HUDEP-2 (cell line): ENCODE measurements at regions not wholly inside any gene's neighbourhood (a gene's known extent, or its start where the extent isn't known, plus 50 kb on each side); places are given as distances from the start of the nearest gene placed in this dataset.
"Not testable (repeated sequence)": the region's sequence is repeated elsewhere in the genome, so short reads cannot be mapped to it uniquely, and the experiment has no call there.

Experiments
- DNase-seq, 76 experiments: peaks; one replicate each; lab custom pipeline; 2025; ENCODE audit not compliant: unreplicated experiment in 76 of 76; lab: John Stamatoyannopoulos, UW

DNA sequence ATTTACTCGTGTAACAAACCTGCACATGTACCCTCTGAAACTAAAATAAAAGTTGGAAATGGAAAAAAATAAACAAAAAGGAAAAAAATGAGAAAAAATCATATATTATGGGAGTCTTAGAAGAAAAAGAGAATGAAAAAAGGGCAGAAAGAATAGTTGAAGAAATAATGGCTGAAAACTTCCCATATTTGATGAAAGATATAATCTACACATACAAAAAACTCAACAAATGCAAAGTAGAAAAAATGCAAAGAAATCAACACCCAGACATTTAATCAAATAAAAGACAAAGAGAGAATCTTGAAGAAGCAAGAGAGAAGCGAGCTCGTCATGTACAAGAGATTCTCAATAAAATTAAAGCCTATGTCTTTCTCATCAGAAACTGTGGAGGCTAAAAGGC is 73.8 kb downstream of the SLC25A46 start:
- DNase-seq = no peak

DNA sequence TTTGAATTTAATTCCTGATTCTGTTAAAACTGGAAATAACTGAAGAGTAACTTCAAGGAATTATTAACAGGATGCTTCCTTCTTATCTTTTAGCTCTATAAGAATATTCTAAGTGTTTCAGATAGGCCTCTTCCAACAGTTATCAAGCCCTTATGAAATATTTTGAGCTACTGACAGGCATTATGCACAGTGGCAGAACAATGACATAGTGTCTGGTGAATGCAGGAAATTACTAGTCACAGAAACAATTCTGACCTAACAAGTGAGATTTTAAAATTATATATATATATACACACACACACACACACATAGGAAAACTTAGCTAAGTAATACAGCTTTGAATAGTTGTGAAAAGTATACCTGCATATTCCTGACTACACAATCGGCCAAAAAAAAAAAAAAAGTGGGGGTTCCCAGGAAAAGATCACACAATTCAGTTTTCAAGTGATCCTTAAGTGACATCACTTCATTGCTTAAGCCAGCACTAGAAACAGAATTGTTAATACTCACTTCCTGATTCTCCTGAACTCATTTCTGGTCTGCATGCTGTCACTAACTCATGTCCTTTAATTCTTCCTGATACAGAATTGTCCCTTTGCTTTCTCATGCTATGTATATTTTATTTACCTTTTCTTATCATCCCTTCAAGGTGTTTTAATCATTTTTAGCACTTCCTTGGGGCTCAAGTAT is 77.3 kb downstream of the SLC25A46 start:
- DNase-seq = no peak

DNA sequence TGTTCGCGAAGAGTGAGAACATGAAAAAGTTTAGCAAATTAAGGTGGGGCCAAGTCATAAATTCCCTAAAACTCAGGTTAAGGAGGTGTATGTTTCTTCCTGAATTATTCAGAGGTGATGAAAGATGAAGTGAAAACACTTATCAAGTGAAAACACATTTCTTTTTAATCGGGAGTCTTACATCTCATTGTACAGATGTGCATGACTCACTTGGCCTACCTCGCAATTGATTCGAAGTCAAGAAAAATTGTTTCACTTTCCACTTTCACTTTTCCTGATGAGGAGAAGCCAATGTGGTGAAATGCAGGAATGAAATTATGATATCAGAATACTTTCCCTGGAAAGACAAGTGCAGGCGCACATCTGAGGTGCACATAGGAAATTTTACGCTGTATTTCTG is 78.7 kb downstream of the SLC25A46 start:
- DNase-seq = peak in 6 of 76 experiments; percentile 3 to 50 (median 17)

DNA sequence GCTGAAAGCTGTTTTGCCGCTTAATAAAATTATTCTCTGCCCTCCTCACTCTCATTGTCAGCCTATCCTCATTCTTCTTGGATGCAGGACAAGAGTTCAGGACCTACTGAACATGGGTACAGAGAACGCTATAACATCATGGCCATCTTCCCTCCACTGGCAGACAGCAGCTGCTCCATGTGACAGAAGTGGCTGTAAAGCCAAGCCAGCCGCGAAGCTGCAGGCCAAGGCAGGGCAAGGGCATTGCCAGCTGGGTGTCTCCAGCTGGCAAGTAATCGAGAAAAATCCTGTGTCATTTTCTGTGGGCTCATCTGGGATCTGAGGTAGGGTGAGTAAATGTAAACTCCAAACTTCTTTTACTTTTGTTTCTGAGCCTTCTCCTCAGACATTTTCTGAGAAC is 84.8 kb downstream of the SLC25A46 start:
- no peak for DNase-seq

DNA sequence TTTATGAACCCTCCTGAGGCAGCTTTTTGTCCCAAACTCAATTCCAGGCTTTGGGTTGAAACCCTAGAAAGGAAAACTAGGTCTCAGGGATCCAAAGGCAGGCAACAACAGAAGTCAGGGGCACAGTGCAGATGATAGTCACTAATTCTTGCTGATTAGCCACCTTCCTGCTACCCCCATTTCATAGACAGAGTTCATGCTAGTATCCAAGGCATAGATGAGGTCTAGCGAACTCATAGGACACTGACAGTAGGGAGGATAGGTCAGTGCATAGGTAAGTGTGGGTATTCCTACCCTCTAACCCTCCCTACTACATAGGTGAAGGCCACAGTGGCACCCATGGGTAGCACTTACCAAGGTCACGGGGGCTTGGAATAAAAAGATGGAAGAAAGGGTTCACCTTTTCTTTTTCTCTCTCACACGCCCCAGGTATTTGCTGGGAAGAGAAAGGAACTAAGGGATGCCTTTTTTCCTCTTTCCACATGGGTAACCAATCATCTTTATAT is 86.2 kb downstream of the SLC25A46 start:
- DNase-seq = no peak

DNA sequence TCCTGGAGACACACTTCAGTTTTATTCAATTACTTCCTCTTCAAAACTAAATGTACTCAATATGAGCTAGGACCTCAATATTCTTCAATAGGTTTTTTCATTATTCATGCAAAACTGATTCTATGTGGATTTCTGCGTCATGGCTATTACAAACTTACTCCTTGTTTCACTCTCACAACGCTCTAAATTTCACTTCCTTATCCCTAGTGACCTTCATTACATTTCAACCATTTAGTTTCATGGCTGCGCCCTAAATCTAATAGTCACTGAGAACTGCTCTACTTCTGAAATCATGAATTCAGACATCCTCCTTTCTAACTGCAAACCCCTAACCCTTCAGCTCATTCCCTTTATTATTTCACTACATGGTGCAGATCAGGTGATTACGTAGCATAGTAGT is 93.9 kb downstream of the SLC25A46 start:
- DNase-seq = no peak

DNA sequence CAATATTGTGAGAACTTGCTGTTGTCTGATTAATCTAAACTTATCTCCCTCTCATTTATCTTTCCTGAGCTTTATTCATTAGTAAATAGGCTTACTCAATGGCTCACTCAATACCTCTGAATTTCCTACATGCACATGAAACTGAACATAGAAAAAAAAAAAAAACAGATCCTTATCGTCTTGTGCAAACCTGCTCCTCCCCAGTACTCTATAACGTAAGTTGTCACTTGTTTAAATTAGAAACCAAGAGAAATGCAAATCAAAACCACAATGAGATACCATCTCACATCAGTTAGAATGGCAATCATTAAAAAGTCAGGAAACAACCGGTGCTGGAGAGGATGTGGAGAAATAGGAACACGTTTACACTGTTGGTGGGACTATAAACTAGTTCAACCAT is 96.1 kb downstream of the SLC25A46 start:
- not testable (repeated sequence) for DNase-seq

DNA sequence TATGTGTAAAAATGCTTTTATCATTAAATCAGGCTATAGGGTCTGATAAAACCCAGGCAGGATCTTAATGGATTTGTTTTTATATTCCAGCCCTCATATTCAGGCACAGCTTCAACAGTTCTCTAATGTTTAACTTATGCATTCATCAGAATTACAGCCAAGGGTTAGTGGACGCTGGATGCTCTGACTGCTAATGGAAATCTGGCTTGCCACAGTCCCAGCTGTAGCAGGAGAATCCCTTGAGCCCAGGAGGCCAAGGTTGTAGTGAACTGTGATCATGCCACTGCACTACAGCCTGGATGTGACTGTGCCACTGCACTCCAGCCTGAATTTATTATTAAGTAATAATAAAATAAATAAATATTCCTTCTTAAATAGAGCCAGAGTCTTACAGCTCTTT is 98.0 kb downstream of the SLC25A46 start:
- no peak for DNase-seq

DNA sequence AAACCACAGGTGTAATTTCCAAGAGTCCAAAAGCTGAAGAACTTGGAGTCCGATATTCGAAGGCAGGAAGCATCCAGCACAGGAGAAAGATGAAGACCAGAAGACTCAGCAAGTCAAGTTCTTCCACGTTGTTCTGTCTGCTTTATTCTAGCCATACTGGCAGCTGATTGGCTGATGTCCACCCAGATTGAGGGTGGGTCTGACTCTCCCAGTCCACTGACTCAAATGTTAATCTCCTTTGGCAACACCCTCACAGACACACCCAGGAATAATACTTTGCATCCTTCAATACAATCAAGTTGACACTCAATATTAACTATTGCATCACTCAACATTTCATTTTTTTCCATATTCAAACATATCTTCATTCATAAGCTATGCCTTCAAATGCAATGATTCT is 99.5 kb downstream of the SLC25A46 start:
- not testable (repeated sequence) for DNase-seq

DNA sequence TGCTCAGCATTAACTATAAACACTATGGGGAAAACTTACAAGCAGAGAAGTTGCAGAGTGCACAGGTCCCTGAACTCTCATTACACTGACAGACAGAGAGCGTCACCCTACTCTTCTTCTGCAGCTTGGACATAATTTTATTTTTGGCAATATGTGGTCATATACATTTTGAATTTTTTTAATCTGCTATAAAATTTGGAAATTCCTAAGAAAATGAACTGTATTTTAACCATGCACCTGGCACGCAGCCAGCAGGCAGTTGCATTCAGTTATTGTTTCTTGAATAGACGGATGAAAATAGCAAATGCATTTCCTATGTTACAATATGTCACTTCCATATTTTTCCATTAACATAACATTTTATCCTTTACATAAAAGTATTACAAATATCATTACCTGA is 100.2 kb downstream of the SLC25A46 start:
- DNase-seq = no peak

DNA sequence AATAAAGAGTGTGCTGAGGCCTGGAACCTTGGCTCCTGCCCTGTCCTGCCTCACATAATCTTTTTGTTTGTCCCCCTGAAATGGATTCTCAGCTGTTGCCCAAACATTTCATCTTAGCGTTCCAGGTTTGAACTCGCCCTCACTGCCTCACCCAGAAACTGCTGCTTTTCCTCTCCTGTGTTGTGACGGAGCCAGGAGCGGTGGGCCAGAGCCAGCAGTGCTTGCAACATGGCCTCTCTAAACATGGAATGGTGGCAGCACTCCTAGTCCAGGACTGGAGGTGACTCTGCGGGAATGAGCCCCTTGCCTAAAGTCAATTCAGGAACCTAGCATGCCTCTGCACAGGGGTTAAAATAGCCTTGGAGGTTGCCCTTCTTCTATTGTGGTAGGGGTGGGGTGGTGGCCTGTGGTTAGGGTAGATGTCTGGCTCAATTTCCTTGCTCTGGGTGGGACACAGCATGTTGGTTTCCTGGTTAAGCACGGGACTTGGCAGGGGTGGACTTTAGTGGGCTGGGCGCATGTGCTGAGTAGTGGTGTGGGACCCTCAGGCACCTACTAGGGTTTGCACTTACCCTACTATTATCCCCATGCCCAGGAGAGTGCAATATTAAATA is 101.6 kb downstream of the SLC25A46 start:
- no peak for DNase-seq

DNA sequence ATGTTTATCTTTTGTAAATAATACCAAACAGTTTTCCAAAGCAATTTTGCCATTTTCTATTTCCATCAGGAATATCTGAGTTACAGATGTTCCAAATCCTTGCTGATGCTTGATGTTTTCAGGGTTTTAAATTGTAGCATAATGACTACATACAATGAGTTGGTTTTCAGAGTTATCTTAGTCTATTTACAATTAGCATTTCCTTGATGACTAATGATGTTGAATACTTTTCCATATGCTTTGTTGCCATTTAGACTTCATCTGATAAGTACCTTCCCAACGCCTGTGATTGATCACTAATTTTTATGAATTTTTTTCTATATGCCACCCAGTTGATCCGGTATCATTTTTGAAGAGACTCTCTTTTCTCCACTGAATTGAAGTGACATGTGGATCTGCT is 102.3 kb downstream of the SLC25A46 start:
- no peak for DNase-seq

DNA sequence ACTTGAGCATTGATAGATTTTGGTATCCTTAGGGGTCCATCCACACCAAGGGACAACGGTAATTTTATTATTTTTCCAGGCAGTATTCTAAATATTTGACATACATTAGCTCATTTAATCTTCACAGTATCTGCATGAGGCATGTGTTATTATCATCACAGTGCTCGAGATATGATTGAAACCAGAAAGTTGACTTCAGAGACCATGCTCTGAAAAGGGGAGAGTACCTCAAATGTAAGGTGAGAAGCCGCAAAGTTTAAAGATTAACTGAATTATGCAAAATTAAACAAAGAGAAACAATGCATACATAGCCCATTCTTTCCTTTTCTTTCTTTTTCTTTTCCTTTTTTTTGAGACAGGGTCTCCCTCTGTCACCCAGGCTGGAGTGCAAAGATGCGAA is 104.1 kb downstream of the SLC25A46 start:
- no peak for DNase-seq

DNA sequence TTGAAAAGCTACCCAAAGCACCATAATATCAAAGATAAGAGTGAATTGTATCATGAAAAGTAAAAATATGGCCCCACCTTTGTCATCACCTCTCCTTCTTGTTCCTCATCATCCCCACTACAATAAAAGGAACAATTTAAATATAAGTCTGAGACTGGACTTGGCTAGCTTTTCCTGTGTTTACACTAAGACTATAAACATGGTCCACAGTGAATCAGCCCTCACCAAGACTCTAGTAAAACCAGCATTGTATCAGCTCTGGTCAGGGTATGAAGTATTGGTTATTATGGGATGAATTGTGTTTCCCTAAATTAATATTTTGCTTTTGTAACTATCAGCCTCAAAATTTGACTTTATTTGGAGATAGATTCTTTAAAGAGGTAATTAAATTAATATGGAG is 105.4 kb downstream of the SLC25A46 start:
- no peak for DNase-seq

DNA sequence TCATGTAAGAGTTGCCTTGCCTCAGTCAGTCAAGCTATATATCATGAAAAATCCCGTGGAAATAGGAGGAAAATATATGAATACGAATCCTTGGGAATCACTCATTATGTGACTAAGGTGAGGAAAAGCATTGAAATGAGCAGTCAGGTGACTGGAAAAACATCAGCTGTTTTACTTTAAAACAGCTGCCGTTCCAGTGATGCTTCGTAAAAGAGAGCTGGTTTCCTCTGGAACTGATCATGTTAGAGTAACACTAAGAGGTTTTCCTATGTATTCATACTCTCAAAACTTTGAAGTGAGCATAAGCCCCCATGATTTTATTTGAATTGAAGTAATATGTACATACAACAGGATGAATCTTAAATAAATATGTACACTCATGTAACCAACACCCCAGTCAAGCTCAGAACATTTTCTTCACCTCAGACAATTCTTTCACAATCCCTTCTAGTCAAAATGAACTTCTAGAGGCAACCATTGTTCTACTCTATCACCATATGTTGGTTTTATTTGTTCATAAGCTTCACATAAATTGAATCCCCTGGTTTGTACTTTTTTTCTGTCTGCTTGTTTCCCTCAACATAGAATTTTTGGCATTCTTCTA is 107.7 kb downstream of the SLC25A46 start:
- no peak for DNase-seq

DNA sequence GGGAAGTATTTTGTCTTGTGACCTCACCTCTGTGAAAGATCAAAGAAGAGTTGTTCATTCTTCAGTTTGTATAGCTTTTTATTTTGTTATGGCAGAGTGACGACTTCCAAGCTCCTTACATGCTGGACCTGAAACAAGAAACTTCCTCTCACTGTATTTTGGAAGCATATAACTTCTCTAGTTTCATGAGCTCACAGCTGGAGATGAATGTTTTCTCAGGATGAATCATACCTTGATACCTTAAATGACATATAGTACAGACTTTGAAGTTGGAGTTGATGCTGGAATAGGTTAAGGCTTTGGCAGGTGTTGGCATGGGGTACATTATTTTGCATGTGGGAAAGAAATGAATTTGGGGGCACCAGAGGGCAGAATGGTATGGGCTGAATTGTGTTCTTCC is 112.5 kb downstream of the SLC25A46 start:
- DNase-seq = no peak

DNA sequence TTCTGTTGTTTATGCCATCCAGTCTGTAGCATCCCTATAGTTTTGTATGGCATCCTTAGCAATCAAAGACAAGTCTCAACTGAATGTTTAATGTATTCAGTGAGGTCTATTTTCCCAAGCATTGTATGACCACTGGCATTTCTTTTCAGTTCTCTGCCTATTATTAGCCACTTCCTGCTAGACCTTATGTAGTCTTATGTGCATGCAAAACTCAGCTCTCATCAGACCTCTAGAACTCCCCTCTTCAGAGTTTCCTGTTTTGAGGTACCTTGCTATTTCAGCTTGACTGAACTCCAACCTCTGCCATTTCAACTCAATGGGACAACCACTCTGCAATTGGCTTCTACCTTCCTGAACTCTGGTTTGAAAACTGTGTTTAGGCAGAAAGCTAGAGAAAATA is 113.2 kb downstream of the SLC25A46 start:
- DNase-seq = no peak

DNA sequence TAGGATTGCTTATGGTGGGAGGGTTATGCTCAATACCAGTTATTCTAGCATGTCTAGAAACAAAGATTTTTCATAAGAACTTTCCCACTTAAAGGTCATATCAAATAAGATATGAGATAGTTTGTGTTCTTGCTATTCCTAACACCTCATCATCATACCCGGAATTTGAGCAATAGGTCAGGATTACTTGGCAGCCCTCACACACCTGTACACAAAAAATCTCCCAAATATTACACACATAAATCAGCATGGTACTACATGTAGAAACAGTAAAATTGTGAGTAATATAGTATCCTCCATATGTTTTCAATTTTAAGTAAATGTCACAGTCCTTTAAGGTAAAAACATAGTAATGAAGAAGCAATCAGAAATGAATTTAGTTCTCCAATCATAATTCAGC is 113.7 kb downstream of the SLC25A46 start:
- DNase-seq = no peak

DNA sequence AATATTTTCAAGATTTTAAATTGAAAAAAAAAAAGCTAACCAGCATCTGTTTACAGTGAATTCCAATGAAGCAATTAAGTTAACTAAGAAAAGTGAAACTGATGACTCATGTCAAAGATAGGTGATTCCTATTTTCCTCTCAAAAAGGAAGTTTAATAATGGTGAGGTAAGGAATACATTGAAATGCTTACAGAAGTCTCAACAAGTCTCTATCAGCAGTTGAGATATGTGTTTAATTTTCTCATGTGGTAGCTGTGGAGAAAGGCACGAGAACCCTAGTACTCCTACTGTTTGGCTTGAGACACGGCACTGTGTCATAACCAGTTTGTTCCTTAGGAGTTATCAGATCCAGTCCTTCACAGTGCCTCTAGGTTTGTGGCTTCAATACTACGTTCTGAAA is 114.5 kb downstream of the SLC25A46 start:
- DNase-seq = no peak

DNA sequence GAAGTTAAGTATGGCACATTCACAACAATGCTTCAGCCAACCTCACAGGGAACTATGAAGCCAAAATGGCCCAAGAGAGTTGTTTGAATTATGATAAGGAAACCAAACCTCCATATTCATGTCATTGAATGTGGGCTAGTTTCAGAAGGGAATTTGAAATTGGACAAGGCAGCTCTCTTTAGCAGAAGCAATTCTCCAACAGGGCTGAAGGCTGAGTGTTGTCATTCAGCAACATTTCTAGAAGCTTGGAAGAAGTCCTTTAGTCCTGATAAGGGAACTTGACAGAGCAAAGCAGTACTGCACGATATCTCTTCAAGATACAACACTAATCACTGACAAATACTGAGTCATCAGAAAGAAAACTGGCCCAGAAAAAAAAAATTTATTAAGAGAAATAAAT is 115.4 kb downstream of the SLC25A46 start:
- DNase-seq = peak in 1 of 76 experiments; percentile 6

DNA sequence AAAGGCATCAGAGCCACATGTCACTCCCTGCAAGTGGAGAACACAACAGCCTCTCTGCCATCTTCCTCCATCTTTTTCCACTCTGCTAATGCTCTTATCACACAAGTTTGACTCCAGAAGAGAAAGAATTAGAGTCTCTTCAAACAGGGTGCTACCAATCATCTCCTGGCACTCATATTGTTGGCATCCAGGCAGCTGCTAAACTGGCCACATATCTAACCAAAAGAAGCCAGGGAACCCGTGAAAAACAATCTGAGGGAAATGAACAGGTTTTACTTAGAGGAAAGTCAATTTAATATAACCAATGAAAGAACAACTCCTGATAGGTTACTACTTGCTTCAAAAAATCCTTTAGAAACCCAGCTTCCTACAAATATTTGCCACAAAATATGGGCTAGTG is 117.2 kb downstream of the SLC25A46 start:
- DNase-seq = no peak
